Omental fat pad (tissue), 3 donors: ENCODE measurements at regions not wholly inside any gene's neighbourhood (a gene's known extent, or its start where the extent isn't known, plus 50 kb on each side); places are given as distances from the start of the nearest gene placed in this dataset.

Source experiments
- ATAC-seq: fragments of 150-250 bp; one replicate; pipeline ENCODE4 v1.9.1; 2016; ENCODE audit warnings: mild to moderate bottlenecking, moderate library complexity; ENCODE audit not compliant: low FRiP score
- DNase-seq: peaks from one replicate; pipeline ENCODE4 v3.0.0-alpha.2; 2019; ENCODE audit warnings: low spot score
- CTCF ChIP-seq, 3 donors: fragments of 450-650 bp; IDR thresholded peaks; one replicate each; pipeline ENCODE4 v1.5.1; 2016 to 2017; ENCODE audit warnings: antibody characterized with exemption in 3 of 3, mild to moderate bottlenecking in 3 of 3, moderate library complexity in 2 of 3

GRCh38 chr13:33963134-33963533, 145.2 kb downstream of the RFC3 start:
- ATAC-seq (no peak), DNase-seq (no peak)
- no peak for TF ChIP-seq CTCF (IDR thresholded peaks at IDR 0.05)

GRCh38 chr13:33963895-33964294, 145.9 kb downstream of the RFC3 start:
- TF ChIP-seq CTCF (IDR thresholded peaks at IDR 0.05): no peak
- DNase-seq: no peak
- ATAC-seq: no peak

- no peak for TF ChIP-seq CTCF (IDR thresholded peaks at IDR 0.05)
- ATAC-seq (no peak), DNase-seq (no peak)
These were observed 150.9 kb downstream of the RFC3 start for GRCh38 chr13:33968520-33969507.

DNA sequence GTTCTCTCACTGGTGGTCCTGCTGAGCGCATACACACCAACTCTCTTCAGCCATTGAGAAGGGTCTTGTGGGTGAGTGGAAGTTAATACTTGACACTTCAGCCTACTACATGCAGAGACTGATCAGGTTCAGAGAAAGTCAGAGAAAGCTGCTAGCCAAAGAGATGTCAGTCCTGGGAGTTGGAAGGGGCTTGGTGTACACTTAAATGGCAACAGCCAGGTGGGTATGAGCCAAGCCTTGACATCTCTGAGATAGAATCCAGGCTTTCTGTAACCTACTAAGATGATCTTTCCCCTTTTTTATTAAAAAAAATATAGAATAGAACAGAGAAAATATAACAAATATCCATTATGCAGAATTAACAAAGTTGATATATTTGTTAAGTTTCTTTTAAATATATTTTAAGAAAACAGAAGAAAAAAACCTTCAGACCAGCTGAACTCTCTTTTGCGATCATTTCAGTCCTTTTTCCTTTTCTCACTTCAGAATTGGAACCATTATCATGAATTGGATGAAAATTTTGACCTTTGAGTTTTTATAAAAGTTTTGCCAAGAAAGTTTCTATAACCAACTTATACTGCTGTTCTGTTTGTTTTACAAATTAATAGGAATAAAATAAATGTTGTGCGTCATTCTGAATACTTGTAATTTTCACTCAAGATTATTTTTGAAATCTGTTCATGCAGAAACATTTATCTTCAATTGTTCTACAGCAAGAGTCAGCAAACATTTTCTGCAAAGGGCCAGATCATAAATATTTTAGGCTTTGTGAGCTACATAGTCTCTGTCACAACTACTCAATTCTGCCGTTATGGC, 153.0 kb downstream of the RFC3 start:
- TF ChIP-seq CTCF (IDR thresholded peaks at IDR 0.05): no peak
- no peak for DNase-seq
- no peak for ATAC-seq

DNA sequence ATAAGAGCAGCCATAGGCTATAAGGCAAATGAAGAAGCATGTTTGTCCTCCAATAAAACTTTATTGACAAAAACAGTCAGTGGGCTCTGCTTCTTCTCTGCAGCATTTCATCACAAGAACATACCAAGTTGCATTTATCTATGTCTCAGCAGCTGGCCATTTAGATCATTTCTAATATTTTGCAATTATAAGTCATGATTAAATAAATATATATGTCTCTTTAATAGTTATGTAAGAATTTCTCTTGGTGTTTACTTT, 153.5 kb downstream of the RFC3 start:
- no peak for TF ChIP-seq CTCF (IDR thresholded peaks at IDR 0.05)
- DNase-seq (no peak), ATAC-seq (no peak)

DNA sequence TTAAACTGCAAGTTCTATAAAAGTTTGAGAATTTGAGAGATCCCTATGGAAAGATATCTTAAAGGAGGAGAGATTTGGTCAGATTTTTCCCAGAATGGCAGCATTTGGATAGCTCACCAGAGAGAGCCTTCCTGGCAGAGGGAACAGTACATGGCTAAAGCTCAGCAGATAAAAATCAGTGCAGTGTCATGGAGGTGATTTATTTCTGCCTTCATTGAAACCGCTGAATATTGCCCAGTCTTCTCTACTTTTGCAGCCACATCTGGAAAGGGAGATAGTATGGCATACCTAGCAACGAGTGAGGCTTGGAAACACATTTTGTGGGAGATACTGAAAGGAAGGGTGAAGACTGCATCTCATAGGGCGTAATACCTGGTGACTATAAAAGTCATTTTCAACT, 155.2 kb downstream of the RFC3 start:
- ATAC-seq (no peak), DNase-seq (no peak)
- no peak for TF ChIP-seq CTCF (IDR thresholded peaks at IDR 0.05)
